ENCODE measurements at regions not wholly inside any gene's neighbourhood (a gene's known extent, or its start where the extent isn't known, plus 50 kb on each side); places are given as distances from the start of the nearest gene placed in this dataset.

DNA sequence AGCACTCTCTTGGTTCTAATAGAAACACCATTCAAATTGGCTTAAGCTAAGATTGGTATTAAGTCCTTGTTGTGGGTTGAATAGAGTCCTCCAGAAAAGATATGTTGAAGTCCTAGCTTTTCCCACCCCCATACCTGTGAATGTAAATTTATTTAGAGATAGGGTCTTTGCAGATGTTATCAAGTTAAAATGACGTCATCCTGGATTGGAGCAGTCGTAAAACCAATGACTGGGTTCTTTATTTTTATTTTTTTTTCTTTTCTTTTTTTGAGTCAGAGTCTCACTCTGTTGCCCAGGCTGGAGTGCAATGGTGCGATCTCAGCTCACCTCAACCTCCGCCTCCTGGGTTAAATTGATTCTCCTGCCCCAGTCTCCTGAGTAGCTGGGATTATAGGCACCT is 658.6 kb upstream of the RBFOX1 start:
- TF ChIP-seq CTCF (IDR thresholded peaks at IDR 0.05; ENCODE audit: low read depth, low read length) (no peak), POLR2A (IDR thresholded peaks at IDR 0.05; ENCODE audit: extremely low read depth, insufficient read length) (no peak), MYC (IDR thresholded peaks at IDR 0.05; ENCODE audit: low read depth, low read length) (no peak)
